ENCODE measurements at regions not wholly inside any gene's neighbourhood (a gene's known extent, or its start where the extent isn't known, plus 50 kb on each side); places are given as distances from the start of the nearest gene placed in this dataset.

DNA sequence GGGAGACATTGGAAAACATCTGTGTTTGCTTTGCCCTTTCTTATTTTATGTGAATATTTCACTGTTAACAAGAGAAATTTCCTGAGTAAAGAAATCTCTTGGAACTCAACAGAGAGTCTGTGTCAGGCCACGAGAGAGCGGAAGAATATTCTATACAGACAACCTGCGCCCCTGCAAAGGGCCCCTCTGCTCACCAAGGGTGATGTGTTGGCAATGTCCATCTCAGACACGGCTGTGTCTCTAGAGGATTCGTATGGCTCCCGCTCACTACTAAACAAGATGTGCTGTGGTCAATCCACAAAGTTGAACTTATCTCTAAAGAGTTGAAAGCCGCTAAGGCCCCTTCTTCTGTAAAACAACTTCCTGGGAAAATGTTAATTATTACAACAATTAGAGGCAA lies 241.0 kb upstream of the IRX1 start:
- no peak for DNase-seq (ENCODE audit: low read depth)
- no peak overlapping the region for H3K4me3 ChIP-seq (ENCODE audit: low read depth, low read length)
- ChIA-PET CTCF (no interaction called here), POLR2A (no interaction called here)
- no peaks in the 10 kb centered on the region for H3K36me3 ChIP-seq (ENCODE audit: control insufficient read depth, insufficient read depth, low read length)
- TF ChIP-seq, protein P1, sequence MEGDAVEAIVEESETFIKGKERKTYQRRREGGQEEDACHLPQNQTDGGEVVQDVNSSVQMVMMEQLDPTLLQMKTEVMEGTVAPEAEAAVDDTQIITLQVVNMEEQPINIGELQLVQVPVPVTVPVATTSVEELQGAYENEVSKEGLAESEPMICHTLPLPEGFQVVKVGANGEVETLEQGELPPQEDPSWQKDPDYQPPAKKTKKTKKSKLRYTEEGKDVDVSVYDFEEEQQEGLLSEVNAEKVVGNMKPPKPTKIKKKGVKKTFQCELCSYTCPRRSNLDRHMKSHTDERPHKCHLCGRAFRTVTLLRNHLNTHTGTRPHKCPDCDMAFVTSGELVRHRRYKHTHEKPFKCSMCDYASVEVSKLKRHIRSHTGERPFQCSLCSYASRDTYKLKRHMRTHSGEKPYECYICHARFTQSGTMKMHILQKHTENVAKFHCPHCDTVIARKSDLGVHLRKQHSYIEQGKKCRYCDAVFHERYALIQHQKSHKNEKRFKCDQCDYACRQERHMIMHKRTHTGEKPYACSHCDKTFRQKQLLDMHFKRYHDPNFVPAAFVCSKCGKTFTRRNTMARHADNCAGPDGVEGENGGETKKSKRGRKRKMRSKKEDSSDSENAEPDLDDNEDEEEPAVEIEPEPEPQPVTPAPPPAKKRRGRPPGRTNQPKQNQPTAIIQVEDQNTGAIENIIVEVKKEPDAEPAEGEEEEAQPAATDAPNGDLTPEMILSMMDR (IDR thresholded peaks at IDR 0.05; ENCODE audit: insufficient read depth, low read depth, low read length) = no peak
- H3K27me3 ChIP-seq (ENCODE audit: control insufficient read depth, insufficient read depth, low read length) = no peaks in the 10 kb centered on the region

DNA sequence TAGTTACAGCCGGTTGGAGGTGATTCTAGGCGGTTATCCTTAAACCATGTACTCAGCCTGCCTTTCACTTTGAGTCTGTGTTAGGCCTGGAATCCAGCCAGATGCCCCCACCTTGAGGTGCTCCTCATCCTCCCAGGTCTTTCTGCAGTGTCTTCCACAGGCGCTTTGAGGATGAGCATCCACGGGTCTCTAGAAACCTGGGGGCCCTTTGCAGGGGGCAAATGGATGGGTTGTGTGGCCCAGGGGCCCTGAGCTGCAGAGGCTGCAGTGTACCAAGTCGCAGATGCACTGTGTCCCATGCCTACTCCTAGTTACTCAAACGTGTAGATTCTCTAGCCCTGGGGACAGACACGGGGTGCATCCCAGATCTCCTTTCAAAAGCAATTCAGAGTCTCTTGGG lies 242.1 kb upstream of the IRX1 start:
- Histone ChIP-seq H3K4me3 (ENCODE audit: low read depth, low read length) (no peak overlapping the region), H3K36me3 (ENCODE audit: control insufficient read depth, insufficient read depth, low read length) (no peaks in the 10 kb centered on the region), H3K27me3 (ENCODE audit: control insufficient read depth, insufficient read depth, low read length) (no peaks in the 10 kb centered on the region)
- no peak for DNase-seq (ENCODE audit: low read depth)
- ChIA-PET POLR2A (no interaction called here), CTCF (no interaction called here)
- TF ChIP-seq, protein P1 (IDR thresholded peaks at IDR 0.05; ENCODE audit: insufficient read depth, low read depth, low read length) = no peak

DNA sequence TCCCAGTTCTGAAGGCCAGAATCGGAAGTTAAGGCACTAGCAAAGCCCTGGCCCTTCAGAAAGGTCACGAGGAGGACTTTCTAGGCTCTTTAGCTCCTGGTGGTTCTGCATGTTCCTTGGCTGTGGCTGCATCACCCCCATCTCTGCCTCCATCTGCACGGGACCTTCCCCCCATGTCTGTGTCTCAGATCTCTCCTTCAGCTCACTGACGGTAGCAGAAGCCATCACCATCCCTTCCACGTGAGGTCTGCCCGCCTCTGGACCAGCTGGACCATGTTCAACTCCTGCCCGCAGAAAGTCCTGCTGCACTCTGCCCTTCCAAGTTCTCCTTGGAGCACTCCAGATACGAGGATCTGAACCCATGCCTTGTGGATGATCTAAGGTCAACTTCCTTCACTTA lies 242.9 kb upstream of the IRX1 start:
- POLR2A ChIA-PET = no interaction called here
- Histone ChIP-seq H3K4me3 (ENCODE audit: low read depth, low read length) (no peak overlapping the region), H3K27me3 (ENCODE audit: control insufficient read depth, insufficient read depth, low read length) (no peaks in the 10 kb centered on the region), H3K36me3 (ENCODE audit: control insufficient read depth, insufficient read depth, low read length) (no peaks in the 10 kb centered on the region)
- TF ChIP-seq, protein P1 (IDR thresholded peaks at IDR 0.05; ENCODE audit: insufficient read depth, low read depth, low read length) = no peak
- no peak for DNase-seq (ENCODE audit: low read depth)
- CTCF ChIA-PET = no interaction called here

DNA sequence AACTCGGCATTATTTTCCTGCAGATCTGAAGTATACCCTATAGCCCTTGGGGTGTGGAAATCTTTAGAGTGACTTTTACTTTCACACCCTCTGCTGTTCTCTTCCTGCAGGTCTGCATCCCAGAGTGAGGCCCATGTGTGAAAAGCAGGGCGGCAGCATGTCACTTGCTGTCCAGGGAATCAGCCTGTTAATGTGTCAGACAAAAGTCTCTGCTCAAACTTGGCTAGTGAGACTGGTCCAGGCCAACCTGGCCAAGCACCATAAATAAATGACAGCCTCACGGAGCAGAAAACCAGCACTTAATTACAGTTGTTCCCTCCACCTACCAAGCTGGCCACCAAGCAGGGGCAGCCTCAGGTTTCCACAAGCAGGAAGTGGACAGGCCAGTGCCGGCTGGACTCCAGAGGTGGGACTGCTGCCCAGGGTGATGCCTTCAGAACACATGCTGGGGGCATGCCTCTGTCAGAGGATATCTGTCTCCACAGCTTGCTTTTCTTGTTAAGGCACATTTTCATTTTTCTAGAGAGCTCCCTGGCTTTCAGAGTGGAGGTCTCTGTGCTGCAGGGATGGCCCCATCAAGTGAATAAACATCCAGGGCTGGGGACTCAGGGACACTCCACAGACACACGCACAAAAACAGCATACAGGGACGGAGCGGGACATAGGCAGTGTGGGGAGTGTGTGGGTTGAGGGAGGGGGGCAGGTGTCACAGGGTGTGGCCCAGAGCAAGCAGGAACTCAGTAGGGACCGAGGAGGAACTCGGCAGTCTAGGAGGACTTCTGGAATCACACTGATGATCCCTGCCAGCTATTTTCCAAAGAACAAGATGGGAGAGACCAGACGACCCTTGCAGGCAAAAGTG lies 243.8 kb upstream of the IRX1 start:
- POLR2A ChIA-PET = no interaction called here
- H3K36me3 ChIP-seq (ENCODE audit: control insufficient read depth, insufficient read depth, low read length) = no peaks in the 10 kb centered on the region
- no peak for DNase-seq (ENCODE audit: low read depth)
- TF ChIP-seq, protein P1 (IDR thresholded peaks at IDR 0.05; ENCODE audit: insufficient read depth, low read depth, low read length) = no peak
- H3K4me3 ChIP-seq (ENCODE audit: low read depth, low read length) = no peak overlapping the region
- no peaks in the 10 kb centered on the region for H3K27me3 ChIP-seq (ENCODE audit: control insufficient read depth, insufficient read depth, low read length)
- CTCF ChIA-PET = no interaction called here

DNA sequence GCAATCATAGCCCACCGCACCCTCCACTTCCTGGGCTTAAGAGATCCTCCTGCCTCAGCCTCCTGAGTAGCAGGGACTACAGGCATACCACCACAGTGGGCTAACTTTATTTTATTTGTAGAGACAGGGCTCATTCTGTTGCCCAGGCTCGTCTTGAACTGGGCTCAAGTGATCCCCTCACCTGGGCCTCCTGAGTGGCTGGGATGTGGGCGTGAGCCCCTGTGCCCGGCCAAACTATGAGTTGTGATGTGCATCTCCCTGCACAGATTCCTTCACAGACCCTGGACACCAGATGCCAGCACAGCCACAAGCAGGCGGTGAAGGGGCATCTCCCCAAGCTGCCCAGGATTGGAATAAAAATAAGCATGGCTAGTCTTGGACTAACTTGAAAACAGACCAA lies 244.9 kb upstream of the IRX1 start:
- Histone ChIP-seq H3K27me3 (ENCODE audit: control insufficient read depth, insufficient read depth, low read length) (no peaks in the 10 kb centered on the region), H3K36me3 (ENCODE audit: control insufficient read depth, insufficient read depth, low read length) (no peaks in the 10 kb centered on the region), H3K4me3 (ENCODE audit: low read depth, low read length) (no peak overlapping the region)
- no peak for DNase-seq (ENCODE audit: low read depth)
- TF ChIP-seq, protein P1 (IDR thresholded peaks at IDR 0.05; ENCODE audit: insufficient read depth, low read depth, low read length) = no peak
- ChIA-PET CTCF (no interaction called here), POLR2A (no interaction called here)
